ENCODE measurements at regions not wholly inside any gene's neighbourhood (a gene's known extent, or its start where the extent isn't known, plus 50 kb on each side); places are given as distances from the start of the nearest gene placed in this dataset.

GRCh38 chr10:110366635-110367034 lies 61.9 kb upstream of the SMNDC1 start:
- Histone ChIP-seq H3K9me3 (replicated peaks) (no peaks in the 10 kb centered on the region), H3K4me1 (no peaks in the 10 kb centered on the region), H3K4me3 (no peak overlapping the region), H3K27me3 (no peaks in the 10 kb centered on the region; the same call in 1 of the 2 replicates), H3K36me3 (no peaks in the 10 kb centered on the region), H3K27ac (no peak overlapping the region)
- no peak for DNase-seq

- peaks cover 3% of the 10 kb centered on the region; the same call in 1 of the 2 replicates for H3K27me3 ChIP-seq
Observed at GRCh38 chr10:110368002-110368401, 63.3 kb upstream of the SMNDC1 start.

GRCh38 chr10:110368556-110368955 lies 63.8 kb upstream of the SMNDC1 start:
- no peaks in the 10 kb centered on the region for H3K9me3 ChIP-seq (replicated peaks)
- H3K27ac ChIP-seq = no peak overlapping the region
- peaks cover 3% of the 10 kb centered on the region; the same call in 1 of the 2 replicates for H3K27me3 ChIP-seq
- H3K36me3 ChIP-seq = no peaks in the 10 kb centered on the region
- H3K4me3 ChIP-seq = no peak overlapping the region
- no peaks in the 10 kb centered on the region for H3K4me1 ChIP-seq
- peak in 1 of 2 experiments; percentile 27 for DNase-seq

More at GRCh38 chr10:110368002-110368401, 63.3 kb upstream of the SMNDC1 start:
- H3K36me3 ChIP-seq = no peaks in the 10 kb centered on the region
- H3K4me3 ChIP-seq = no peak overlapping the region
- DNase-seq = no peak
- H3K4me1 ChIP-seq = no peaks in the 10 kb centered on the region
- no peaks in the 10 kb centered on the region for H3K9me3 ChIP-seq (replicated peaks)
- no peak overlapping the region for H3K27ac ChIP-seq

GRCh38 chr10:110370006-110370405 lies 65.3 kb upstream of the SMNDC1 start:
- peaks cover 3% of the 10 kb centered on the region; the same call in 1 of the 2 replicates for H3K27me3 ChIP-seq
- H3K4me3 ChIP-seq = no peak overlapping the region
- H3K27ac ChIP-seq = no peak overlapping the region
- no peaks in the 10 kb centered on the region for H3K36me3 ChIP-seq
- no peak for DNase-seq
- no peaks in the 10 kb centered on the region for H3K4me1 ChIP-seq
- H3K9me3 ChIP-seq (replicated peaks) = no peaks in the 10 kb centered on the region

GRCh38 chr10:110372656-110373055 lies 67.9 kb upstream of the SMNDC1 start:
- H3K27ac ChIP-seq = no peak overlapping the region
- H3K4me3 ChIP-seq = no peak overlapping the region
- H3K27me3 ChIP-seq = peaks cover 3% of the 10 kb centered on the region; the same call in 1 of the 2 replicates
- no peaks in the 10 kb centered on the region for H3K9me3 ChIP-seq (replicated peaks)
- H3K36me3 ChIP-seq = no peaks in the 10 kb centered on the region
- peaks cover 3% of the 10 kb centered on the region; the same call in 1 of the 2 replicates for H3K4me1 ChIP-seq
- no peak for DNase-seq

- no peak for DNase-seq
- Histone ChIP-seq H3K4me1 (peaks cover 3% of the 10 kb centered on the region; the same call in 1 of the 2 replicates), H3K27me3 (peaks cover 3% of the 10 kb centered on the region; the same call in 1 of the 2 replicates), H3K9me3 (replicated peaks) (no peaks in the 10 kb centered on the region), H3K27ac (no peak overlapping the region), H3K36me3 (no peaks in the 10 kb centered on the region), H3K4me3 (no peak overlapping the region)
Observed at GRCh38 chr10:110373059-110373458, 68.3 kb upstream of the SMNDC1 start.

- Histone ChIP-seq H3K9me3 (replicated peaks) (no peaks in the 10 kb centered on the region), H3K36me3 (no peaks in the 10 kb centered on the region), H3K4me1 (peaks cover 3% of the 10 kb centered on the region; the same call in 1 of the 2 replicates), H3K27ac (no peak overlapping the region), H3K27me3 (peaks cover 3% of the 10 kb centered on the region; the same call in 1 of the 2 replicates), H3K4me3 (no peak overlapping the region)
- no peak for DNase-seq
Observed at GRCh38 chr10:110373857-110374654, 69.3 kb upstream of the SMNDC1 start.

GRCh38 chr10:110375121-110375520 lies 70.4 kb upstream of the SMNDC1 start:
- H3K27ac ChIP-seq = no peak overlapping the region
- H3K36me3 ChIP-seq = no peaks in the 10 kb centered on the region
- peaks cover 3% of the 10 kb centered on the region; the same call in 1 of the 2 replicates for H3K27me3 ChIP-seq
- H3K4me1 ChIP-seq = peaks cover 3% of the 10 kb centered on the region; the same call in 1 of the 2 replicates
- H3K9me3 ChIP-seq (replicated peaks) = no peaks in the 10 kb centered on the region
- H3K4me3 ChIP-seq = no peak overlapping the region
- DNase-seq = no peak

- Histone ChIP-seq H3K4me3 (peak overlapping the region; percentile 32), H3K36me3 (no peaks in the 10 kb centered on the region), H3K27ac (peak overlapping the region; percentile 38), H3K9me3 (replicated peaks) (no peaks in the 10 kb centered on the region), H3K27me3 (0 out of 2 replicates have a peak, but pooled peaks cover 3% of the 10 kb centered on the region), H3K4me1 (peaks cover 3% of the 10 kb centered on the region; the same call in 1 of the 2 replicates)
- peak; percentile 60 to 63 for DNase-seq
Observed at GRCh38 chr10:110376021-110376766, 71.5 kb upstream of the SMNDC1 start.

- no peaks in the 10 kb centered on the region for H3K36me3 ChIP-seq
- H3K9me3 ChIP-seq (replicated peaks) = no peaks in the 10 kb centered on the region
- H3K27ac ChIP-seq = no peak overlapping the region
- H3K27me3 ChIP-seq = 0 out of 2 replicates have a peak, but pooled peaks cover 3% of the 10 kb centered on the region
- H3K4me1 ChIP-seq = peaks cover 3% of the 10 kb centered on the region; the same call in 1 of the 2 replicates
- DNase-seq = no peak
- H3K4me3 ChIP-seq = no peak overlapping the region
Observed at GRCh38 chr10:110376767-110377160, 72.0 kb upstream of the SMNDC1 start.

- Histone ChIP-seq H3K4me3 (no peak overlapping the region), H3K27me3 (no peaks in the 10 kb centered on the region), H3K9me3 (replicated peaks) (no peaks in the 10 kb centered on the region), H3K27ac (no peak overlapping the region), H3K36me3 (no peaks in the 10 kb centered on the region), H3K4me1 (peaks cover 3% of the 10 kb centered on the region; the same call in 1 of the 2 replicates)
- no peak for DNase-seq
Observed at GRCh38 chr10:110378006-110378405, 73.3 kb upstream of the SMNDC1 start.

GRCh38 chr10:110378533-110379108 lies 73.9 kb upstream of the SMNDC1 start:
- H3K27me3 ChIP-seq = no peaks in the 10 kb centered on the region
- peaks cover 3% of the 10 kb centered on the region; the same call in 1 of the 2 replicates for H3K4me1 ChIP-seq
- H3K27ac ChIP-seq = no peak overlapping the region
- H3K36me3 ChIP-seq = no peaks in the 10 kb centered on the region
- no peak overlapping the region for H3K4me3 ChIP-seq
- H3K9me3 ChIP-seq (replicated peaks) = no peaks in the 10 kb centered on the region
- DNase-seq = no peak

GRCh38 chr10:110379831-110380230 lies 75.1 kb upstream of the SMNDC1 start:
- Histone ChIP-seq H3K27ac (no peak overlapping the region), H3K9me3 (replicated peaks) (no peaks in the 10 kb centered on the region), H3K36me3 (no peaks in the 10 kb centered on the region), H3K27me3 (no peaks in the 10 kb centered on the region), H3K4me3 (no peak overlapping the region), H3K4me1 (peaks cover 3% of the 10 kb centered on the region; the same call in 1 of the 2 replicates)
- no peak for DNase-seq

- DNase-seq = no peak
- Histone ChIP-seq H3K27ac (no peak overlapping the region), H3K27me3 (no peaks in the 10 kb centered on the region), H3K36me3 (no peaks in the 10 kb centered on the region), H3K4me1 (peaks cover 3% of the 10 kb centered on the region; the same call in 1 of the 2 replicates), H3K4me3 (no peak overlapping the region), H3K9me3 (replicated peaks) (no peaks in the 10 kb centered on the region)
Observed at GRCh38 chr10:110380293-110380692, 75.6 kb upstream of the SMNDC1 start.

All from SJCRH30 (cell line).